Inflammatory macrophage treated with lipopolysaccharide for 1 hour (primary cell): ENCODE measurements at regions not wholly inside any gene's neighbourhood (a gene's known extent, or its start where the extent isn't known, plus 50 kb on each side); places are given as distances from the start of the nearest gene placed in this dataset.
"Not testable (repeated sequence)": the region's sequence is repeated elsewhere in the genome, so short reads cannot be mapped to it uniquely, and the experiment has no call there.

ENCODE experiments used
- DNase-seq, 2 donors: peaks; one replicate each; pipeline ENCODE4 v3.0.0-alpha.2; 2020 to 2022

DNA sequence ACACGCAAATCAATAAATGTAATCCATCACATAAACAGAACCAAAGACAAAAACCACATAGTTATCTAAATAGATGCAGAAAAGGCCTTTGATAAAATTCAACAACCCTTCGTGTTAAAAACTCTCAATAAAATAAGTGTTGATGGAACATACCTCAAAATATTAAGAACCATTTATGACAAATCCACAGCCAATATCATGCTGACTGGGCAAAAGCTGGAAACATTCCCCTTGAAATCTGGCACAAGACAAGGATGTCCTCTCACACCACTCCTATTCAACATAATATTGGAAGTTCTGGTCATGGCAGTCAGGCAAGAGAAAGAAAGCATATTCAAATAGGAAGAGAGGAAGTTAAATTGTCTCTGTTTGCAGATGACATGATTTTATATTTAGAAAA is 1946.3 kb upstream of the CDH9 start:
- DNase-seq, result no peak

DNA sequence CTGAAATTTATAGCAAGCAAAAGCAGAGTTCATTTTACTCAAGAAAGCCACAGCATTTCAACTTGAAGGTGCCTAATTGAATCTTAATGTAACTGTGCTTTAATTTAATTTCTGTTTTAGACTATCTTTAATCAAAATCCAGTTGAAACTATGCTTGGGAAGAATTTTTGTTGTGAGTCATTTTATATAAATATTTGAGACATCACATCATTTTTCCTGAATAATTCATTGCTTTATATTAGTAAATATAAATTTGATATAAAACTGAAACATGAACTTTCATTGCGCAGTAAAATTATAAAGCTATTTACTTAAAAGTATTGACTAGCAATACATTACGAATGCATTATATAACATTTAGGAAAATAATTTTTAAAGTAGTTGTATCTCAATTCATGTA is 1937.1 kb upstream of the CDH9 start:
- DNase-seq, result no peak

DNA sequence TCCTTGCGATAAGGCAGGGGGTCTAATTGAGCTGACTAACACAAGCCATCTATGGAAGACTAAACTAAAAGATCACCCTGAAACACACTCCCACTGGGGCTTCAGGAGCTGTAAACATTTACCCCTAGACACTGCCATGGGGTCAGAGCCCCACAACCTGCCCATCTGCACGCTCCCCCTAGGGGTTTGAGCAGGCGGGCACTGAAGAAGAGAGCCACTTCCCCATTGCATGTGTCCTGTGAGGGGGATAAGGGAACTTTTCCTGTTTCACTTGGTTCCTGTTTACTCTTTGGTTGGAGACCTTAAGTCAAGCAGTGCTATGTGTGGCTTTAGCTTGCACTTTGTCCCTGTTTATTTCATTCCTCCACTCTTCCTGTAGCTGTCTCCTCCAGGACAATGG is 1929.5 kb upstream of the CDH9 start:
- no peak for DNase-seq

DNA sequence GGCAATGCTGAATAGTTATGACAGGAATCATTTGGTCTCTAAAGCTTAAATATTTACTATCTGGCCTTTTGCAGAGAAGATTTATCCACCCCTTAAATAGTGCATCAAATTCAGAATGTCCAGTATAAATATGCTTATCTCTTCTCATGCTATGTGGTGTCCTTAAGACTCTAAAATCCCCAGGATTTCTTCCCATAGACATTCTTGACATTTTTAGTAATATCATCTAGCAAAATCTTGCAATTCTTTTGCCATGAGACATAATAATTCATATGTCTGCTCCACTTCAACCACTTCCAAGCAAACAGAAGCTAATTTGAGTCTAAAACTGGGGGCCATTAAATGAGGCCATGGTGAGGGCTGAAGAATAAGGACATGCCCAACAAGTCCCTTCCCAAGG is 1923.4 kb upstream of the CDH9 start:
- no peak for DNase-seq

DNA sequence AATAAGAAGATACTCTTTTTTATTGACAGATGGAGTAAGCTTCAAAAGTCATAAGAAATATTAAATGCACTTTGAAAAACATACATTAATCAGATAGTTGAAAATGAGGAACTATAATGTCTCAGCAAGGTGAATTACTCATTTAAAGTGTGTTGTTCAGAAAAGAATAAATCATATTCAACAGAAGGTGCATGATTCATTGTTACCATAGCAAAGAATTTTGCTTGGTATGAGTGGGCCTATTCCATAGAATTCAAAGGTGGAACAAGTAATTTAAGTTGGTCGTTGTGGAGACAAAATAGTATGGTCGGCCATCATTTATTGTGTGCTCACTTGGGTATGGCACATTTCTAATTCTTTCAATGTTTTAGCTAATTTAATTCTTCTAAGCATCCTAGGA is 1920.2 kb upstream of the CDH9 start:
- no peak for DNase-seq

DNA sequence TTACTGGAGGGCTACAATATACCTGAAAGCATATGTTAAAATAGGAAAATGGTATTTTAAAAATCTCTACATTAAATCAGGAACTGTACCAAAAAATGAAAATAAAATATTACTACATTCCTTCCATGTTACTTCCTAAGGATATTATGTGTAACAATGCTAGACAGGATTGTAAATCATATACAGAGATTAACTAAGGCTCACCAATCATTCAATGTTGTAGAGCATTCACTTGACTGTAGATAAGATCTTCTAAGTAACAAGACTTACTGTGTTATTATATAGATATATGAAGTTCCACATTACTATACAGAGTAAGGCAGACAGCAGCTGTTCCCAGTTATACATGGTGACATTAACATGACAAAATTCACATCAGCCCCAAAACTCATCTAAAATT is 1919.1 kb upstream of the CDH9 start:
- no peak for DNase-seq

DNA sequence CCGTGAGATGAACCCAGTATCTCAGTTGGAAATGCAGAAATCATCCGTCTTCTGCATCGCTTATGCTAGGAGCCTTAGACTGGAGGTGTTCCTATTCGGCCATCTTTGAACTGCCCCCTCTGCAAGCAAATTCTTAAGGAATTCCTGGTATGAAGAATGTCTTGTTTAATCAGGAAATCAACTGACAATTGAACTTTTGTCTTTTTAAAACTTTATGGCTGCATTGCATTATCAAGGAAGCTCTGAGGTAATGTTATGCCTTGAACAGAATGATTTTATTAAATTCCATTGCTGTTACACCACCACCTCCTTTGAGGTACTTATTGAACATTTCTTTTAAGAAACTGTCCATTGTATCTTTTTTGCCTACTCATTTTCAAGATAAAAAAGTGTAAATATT is 1915.7 kb upstream of the CDH9 start:
- DNase-seq, result no peak

DNA sequence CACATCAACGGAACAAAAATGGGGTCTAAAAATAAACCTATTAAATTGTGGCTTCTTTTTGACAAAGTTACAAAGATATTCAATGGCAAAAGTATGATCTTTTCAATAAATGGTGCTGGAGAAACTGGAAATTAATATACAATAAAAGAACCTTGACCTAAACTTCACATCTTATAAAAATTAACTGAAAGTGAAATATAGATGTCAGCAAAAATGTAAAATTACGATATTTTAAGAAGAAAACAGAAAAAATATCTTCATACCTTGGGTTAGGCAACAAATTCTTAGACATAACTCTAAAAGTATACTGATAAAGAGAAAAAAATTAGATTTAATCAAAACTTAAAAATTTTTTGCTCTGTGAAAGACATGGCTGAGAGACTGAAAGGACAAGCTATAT is 1909.5 kb upstream of the CDH9 start:
- no peak for DNase-seq

DNA sequence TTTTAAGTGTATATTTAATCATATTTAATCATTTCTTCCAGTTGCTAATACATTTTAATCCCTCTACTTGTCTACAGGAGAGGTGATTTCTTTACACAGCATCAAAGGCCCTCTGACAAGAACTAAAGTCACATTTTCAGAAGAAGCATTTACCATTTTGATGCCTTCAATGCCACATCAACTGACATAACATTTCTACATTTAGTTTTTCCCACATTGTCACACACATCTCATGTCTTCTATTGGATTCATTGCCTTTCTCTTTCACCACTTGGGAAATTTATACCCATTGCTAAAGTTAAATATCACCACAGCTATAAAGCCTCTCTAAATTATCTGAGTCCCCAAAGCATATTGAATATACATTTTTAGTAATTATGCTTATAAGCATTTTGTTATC is 1907.5 kb upstream of the CDH9 start:
- no peak for DNase-seq

DNA sequence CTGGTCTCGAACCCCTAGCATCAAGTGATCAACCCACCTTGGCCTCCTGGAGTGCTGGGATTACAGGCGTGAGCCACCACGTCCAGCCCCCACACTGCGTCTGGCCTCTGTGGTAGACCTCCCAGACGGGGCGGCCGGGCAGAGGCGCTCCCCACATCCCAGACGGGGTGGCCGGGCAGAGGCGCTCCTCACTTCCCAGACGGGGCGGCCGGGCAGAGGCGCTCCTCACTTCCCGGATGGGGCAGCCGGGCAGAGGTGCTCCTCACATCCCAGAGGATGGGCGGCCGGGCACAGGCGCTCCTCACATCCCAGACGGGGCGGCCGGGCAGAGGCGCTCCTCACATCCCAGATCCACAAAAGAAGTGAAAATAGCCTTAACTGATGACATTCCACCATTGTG is 1891.0 kb upstream of the CDH9 start:
- not testable (repeated sequence) for DNase-seq

DNA sequence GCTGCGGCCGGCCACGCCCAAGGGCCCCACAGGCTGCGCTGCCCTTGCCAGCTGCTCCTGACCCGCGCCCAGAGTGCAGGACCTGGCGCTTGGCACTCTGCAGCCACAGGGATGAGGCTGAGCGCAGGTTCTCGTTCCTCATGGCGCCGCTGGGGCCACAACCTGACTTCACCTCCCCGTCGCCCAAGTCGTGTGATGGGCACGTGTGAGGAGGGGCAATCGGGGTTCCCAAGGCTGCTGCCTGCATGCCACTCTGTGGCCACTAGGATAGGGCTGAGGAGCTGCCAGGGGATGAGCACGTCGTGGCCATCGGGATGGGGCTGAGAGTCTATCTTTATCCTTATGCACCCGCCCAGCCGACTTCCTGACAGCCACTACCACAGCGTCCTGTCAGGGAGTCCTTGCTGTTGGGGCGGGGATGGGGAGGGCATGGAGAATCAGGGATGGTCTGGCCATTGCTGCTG is 1890.0 kb upstream of the CDH9 start:
- not testable (repeated sequence) for DNase-seq

DNA sequence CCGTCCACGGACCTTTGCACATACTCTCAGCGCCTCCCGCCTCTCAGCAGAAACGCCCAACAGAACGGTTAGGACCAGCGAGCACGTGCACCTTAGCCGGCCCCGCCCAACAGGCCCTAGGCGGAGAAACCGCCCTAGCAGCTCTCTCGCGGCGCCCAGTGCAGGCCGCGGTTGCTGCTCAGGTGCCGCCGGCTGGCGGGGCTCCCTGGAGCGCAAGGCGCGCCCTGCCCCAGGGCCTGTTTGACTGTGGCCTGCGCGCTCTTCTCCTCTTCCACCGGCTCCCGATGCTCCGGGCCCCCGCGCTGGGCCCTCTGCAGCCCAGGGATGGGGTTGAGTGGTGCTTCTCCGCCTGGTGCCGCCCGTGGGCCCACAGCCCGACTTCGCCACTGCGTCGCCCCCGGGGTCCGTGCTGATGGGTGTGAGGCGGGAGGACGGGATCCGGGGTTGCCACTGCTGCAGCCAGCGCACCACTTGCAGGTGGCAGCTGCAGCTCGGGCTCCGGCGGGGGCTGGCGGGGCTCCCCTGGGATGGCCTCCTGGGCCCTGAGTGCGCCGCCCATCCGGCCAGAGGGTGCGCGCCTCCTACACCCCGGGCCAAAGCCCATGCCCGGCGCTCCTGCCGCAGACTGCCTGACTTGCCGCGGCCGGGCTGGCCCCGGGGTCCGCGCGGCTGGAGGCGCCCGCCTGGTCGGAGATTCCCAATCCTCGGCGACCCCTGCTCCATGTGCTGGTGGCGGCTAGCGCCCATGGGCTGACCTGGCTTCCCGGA is 1889.4 kb upstream of the CDH9 start:
- DNase-seq, result no peak

DNA sequence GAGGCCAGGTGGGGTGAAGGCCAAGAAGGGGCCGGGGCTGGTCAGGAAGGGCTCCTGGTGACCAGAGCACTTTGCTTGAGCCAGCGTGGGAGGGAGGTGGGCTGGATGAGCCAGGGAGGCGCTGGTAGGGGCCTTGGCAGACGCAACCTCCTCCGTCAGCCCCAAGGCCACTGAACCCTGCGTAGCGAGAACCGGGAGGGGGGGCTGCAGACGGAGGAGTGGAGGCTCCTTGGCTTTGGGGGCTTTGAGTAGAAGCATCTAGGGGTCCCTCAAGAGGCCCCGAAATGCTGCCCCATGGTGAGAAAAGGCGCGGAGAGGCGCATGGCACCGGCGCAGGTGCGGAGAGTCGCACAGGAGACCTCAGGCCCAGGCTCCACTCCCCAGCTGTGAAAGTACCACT is 1888.0 kb upstream of the CDH9 start:
- DNase-seq, result no peak

DNA sequence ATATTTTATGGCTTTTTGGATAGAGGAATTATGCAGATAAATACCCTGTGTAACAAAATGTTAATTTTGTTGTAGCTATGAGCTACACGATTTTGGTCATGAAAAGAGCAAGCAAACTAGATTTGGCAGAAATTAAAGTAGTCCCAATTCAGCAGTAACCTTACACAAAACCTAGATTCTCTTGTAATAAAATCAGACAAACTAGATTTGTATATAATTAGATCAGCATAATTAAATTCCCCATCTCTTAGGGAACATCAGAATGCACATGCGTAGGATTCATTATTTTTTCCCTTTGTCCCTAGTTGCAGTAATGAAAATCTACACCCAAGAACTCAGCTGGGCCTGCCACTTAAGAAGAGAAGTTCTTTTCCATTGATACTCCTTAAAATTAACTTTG is 1879.2 kb upstream of the CDH9 start:
- DNase-seq, result no peak

DNA sequence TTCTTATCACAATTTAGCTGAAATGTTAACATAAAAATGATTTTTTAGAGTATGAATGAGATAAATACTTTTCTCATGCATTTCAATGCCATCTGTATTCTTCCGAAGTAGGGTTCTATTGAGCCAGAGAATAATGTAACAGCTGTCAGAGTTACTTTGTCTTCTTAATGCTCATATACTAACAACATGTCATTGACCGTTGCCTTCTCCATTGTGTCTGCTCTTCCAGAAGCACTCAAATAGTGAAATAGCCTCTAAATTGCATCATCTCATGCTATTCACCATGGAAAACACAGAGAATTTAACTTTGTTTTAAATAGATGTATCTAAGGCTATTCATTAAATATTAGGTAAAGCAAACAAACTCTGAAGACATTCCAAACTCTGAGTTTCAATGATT is 1875.9 kb upstream of the CDH9 start:
- no peak for DNase-seq

DNA sequence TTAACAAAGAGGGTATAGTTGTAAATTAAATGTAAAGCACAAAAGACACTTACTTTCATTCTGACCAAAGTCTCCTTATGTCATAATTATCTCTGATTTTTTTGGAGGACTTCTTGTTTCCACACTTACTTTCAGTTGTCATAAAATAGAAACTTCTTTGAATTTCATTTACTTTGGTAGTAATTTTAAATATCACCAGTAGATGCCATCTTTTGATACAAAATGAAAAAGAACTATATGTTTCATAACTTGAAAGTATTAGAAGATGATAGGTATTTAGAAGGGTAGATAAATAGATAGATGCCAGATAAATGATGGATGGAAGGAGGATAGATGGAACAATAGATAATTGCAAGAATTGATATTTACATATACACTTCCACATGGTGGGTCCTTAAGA is 1865.3 kb upstream of the CDH9 start:
- DNase-seq, result no peak

DNA sequence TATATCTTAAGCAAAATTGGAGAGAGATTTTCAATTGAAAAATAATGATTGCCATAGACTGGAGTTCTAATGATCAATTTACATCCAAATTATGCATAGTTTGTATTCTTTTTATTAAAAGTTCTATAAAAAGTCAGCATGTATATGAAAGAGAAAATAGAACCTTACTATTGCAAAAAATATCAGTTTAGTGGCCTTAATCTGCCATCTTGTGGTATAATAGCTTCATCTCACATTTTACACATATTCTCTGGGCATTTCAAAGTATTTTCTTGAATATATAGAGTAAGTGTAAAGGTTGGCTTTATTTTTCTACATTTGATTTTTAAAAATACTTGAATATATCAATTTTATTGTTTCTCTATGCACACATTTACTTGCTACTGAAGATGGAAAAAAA is 1858.6 kb upstream of the CDH9 start:
- DNase-seq, result no peak

DNA sequence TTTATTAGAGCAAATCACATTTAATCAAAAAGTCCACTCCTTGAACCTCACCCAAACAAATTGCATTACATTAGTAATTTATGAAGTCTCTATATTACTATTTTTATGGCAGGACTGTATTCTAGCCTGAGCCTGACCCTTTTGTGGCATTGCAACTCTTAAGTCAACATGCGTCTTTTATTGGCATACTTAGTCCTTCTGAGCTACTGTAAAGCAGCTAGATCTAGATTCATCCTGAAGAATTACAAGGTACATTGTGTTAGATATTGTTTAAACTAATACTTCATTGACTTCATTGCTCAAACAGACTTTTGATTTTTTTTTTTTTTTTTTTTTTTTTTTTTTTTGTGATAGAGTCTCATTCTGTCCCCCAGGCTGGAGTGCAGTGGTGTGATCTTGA is 1842.5 kb upstream of the CDH9 start:
- DNase-seq, result no peak

DNA sequence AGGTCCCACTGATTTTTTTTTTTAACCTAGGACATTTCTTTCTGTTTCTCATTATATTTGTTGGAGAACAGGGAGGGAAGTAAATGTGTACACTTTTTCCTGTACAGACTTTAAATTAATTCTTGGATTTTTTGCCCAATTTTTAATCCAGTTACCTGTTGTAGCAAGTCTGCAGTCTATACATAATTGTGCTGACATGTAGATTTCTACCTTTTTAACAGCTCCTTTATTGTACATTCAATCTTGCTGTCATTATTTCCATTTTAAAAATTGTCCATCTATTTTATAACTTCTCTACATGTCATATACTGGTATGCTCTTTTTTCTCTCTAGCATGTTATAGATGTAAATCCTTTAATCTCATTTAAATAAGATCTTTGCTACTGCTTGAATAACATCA is 1838.7 kb upstream of the CDH9 start:
- DNase-seq, result no peak

DNA sequence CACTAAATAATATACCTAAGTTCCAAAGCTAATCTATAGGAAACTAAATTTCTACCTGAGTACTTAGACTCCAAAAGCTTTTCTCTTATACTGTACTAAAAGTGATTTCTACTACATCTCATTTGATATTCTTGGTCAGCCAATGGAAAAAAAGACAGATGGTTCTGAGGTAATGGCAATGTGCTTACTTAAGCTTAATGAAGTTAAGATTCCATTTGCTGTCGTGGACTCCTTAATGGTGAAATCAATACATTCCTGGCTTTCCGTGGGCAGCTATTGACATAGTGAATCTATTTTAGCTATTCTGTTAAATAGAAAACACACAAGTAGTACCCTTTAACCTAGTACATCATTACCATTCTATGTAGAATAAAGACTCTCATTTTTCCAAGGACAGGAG is 1825.6 kb upstream of the CDH9 start:
- no peak for DNase-seq

DNA sequence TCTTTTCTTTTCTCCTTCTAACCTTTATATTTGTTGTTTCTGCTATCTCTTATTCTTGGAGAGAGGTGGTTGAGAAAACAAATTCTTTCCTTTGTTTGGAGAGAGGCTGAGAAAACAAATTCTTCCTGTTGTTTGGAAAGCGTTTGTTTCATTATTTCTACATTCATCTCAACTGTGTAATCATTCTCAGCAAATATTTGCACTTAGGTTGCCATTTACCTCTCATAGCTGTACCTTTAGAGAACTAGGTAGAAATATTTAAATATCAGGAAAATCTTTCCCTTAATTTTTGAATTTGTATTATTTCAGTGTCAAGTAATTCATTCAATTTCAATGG is 1824.4 kb upstream of the CDH9 start:
- DNase-seq, result no peak

DNA sequence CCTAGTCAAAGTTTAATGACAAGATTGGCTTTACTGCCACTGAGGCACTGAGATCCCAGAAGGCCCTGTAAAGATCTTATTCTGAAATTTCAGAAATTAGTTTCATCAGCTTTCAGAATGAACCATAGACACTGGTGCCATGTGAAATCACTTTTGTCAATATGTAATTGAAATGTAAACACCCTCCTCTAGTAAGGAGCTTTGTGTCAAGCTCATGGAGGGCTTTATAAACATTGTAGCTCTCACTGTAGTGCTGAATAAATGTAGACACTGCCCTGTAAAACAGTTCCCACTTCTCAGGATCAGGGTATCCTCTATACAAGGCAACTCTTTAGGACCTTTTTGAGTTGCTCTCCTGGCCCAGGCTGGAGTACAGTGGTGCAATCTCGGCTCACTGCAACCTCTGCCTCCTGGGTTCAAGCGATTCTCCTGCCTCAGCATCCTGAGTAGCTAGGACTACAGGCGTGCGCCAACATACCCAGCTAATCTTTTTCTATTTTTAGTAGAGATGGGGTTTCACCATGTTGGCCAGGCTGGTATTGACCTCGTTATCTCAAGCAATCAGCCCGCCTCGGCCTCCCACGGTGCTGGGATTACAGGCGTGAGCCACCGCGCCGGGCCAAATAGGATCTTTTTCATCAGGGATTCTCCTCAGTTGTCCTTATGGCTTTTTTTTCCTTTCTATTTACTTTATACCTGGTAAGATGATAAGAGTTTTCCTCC is 1823.9 kb upstream of the CDH9 start:
- DNase-seq, result no peak

DNA sequence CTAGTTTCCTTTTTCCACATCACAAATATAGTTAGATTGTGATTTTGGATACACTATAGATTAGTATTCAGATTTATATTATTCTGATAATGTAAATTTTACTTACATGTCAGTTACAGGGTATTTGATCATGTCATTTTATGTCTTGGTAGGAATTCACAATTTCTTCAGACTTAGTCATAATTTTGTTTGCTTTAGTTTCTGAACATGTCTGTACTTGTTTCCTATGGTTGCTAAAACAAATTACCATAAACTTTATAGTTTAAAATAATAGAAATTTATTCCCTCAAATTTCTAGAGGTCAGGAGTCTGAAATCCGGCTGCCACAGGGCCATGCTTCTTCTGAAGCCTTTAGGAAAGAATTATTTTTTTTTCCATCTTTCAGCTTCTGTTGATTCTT is 1817.2 kb upstream of the CDH9 start:
- no peak for DNase-seq

DNA sequence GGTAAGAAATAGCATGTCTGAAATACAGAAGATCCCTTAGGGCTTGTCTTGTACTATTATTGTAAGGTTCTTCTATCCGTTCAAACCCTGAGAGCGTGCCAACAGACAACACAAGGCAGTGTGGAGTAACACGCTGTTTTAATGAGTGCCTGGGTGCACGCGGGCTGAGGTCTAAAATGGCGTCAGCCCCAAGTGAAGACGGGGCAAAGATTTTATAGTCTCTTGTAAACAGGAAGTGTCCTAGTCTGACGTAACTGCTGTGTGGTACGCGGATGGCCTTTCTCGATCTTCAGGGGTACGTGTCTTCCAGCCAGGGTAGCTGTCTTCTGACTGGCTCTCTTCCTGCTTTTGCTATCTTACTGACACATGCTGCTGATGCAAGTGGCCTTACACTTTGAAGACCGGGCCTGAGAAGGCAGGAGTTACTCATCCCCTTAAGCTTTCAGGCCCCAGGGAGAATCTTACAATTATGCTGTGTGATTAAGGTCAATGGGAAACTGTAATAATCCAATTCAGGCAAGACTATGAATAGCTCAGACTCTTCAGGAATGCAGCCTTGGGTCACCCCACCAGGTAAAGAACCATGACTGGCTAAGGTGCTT is 1812.0 kb upstream of the CDH9 start:
- DNase-seq, result no peak

DNA sequence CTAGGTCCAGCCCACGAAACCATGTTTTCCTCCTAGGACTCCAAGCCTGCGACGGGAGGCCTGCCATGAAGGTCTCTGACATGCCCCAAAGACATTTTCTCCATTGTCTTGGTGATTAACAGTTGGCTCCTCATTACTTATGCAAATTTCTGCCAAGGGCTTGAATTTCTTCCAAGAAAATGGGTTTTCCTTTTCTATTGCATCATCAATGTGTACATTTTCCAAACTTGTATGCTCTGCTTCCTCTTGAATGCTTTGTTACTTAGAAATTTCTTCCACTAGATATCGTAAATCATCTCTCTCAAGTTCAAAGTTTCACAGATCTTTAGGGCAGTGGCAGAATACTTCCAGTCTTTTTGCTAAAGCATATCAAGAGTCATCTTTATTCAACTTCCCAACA is 1792.7 kb upstream of the CDH9 start:
- no peak for DNase-seq
